ENCODE measurements at regions not wholly inside any gene's neighbourhood (a gene's known extent, or its start where the extent isn't known, plus 50 kb on each side); places are given as distances from the start of the nearest gene placed in this dataset.

DNA sequence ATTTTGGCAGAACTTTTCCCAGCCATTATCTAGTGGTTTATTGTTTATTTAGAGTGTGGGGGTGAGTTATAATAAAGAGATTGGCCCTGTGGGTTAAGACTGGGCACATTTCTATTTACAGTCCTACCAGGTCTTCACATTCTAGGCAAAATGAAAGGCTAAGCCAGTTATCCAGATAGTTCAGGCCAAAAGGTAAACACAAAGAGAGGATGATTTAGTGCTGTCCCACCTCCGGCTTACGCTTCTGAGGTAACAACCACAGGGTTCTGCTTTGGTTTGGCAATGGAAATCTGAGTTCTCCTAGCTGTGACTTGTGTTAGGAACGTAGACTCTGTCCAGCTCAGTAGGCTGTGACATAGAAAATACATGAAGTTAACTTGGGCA lies 50.3 kb upstream of the PTPRK start:
- 72 to 87% (median 80%) methylated on average over 3 of the region's 3 CpGs for WGBS, 4 donors
- H3K27ac ChIP-seq, result no peak overlapping the region
- H3K27me3 ChIP-seq, result no peaks in the 10 kb centered on the region
- intact Hi-C loops (cut with DNase I), result no loop called here
- H3K4me3 ChIP-seq, result no peak overlapping the region
- H3K9me3 ChIP-seq (replicated peaks in 1 of 3), result no peaks in the 10 kb centered on the region
- H3K36me3 ChIP-seq (replicated peaks in 1 of 2), result no peaks in the 10 kb centered on the region
- TF ChIP-seq, protein P1, sequence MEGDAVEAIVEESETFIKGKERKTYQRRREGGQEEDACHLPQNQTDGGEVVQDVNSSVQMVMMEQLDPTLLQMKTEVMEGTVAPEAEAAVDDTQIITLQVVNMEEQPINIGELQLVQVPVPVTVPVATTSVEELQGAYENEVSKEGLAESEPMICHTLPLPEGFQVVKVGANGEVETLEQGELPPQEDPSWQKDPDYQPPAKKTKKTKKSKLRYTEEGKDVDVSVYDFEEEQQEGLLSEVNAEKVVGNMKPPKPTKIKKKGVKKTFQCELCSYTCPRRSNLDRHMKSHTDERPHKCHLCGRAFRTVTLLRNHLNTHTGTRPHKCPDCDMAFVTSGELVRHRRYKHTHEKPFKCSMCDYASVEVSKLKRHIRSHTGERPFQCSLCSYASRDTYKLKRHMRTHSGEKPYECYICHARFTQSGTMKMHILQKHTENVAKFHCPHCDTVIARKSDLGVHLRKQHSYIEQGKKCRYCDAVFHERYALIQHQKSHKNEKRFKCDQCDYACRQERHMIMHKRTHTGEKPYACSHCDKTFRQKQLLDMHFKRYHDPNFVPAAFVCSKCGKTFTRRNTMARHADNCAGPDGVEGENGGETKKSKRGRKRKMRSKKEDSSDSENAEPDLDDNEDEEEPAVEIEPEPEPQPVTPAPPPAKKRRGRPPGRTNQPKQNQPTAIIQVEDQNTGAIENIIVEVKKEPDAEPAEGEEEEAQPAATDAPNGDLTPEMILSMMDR (IDR thresholded peaks at IDR 0.05), result no peak
- no peak for TF ChIP-seq POLR2A (IDR thresholded peaks at IDR 0.05)
- DNase-seq, result no peak
- no peaks in the 10 kb centered on the region for H3K4me1 ChIP-seq (replicated peaks in 1 of 2)

DNA sequence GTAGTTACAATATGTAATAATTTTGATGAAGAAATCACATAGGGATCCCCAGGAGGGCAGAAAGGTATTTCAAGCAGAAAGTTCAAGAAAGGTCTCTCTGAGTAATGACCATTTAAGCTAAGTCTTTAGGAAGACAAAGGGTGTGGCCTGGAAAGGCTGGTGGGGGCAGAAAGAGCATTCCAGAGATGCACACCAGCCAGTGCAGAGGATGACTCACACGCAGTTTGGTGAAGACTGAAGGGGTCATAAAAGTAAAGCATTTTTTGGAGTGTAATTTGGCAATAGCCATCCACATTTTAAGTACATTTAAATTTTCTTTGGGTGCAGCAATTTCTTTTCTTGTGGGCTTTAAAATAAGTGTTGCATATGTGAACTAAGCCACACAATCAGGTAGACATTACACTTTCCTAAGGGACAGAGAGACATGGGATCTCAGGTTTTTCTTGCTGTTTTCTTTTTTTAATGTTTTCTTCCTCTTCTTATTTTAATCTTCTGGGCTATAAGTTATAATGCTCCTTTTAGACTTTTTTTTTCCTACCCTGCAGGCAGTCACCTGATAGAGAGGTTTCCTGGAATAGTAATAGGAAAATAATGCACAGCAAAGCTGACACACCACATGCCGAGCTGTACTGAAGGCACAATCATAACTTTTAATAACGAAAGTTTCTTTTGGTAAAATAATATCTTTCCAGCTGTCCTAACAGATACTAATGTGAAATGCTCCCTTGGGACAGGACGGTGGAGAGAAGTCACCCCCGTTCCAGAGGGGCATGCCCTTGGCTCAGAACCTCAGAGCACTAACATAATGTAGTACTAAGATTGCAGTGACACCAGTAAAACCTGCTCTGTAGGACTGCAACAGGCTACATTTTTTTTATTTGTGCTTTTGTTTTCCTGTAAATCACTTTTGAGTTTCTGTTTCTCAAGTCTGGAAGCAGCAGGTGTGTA lies 49.6 kb upstream of the PTPRK start:
- Histone ChIP-seq H3K4me1 (replicated peaks in 1 of 2) (no peaks in the 10 kb centered on the region), H3K36me3 (replicated peaks in 1 of 2) (no peaks in the 10 kb centered on the region), H3K9me3 (replicated peaks in 1 of 3) (no peaks in the 10 kb centered on the region), H3K27me3 (no peaks in the 10 kb centered on the region), H3K4me3 (no peak overlapping the region), H3K27ac (no peak overlapping the region)
- TF ChIP-seq POLR2A (IDR thresholded peaks at IDR 0.05), result no peak
- TF ChIP-seq, protein P1 (IDR thresholded peaks at IDR 0.05), result no peak
- DNase-seq, result no peak
- WGBS, 4 donors, result 56 to 66% (median 59%) methylated on average over 5 of the region's 5 CpGs
- intact Hi-C loops (cut with DNase I), result no loop called here

Small RNA genes in the stretch of these regions (small RNA-seq; reads per million reads assigned to genes)
- 0 reads per million in 2 donors for gene RF00019
